Endothelial cell of umbilical vein (primary cell): ENCODE measurements at regions not wholly inside any gene's neighbourhood (a gene's known extent, or its start where the extent isn't known, plus 50 kb on each side); places are given as distances from the start of the nearest gene placed in this dataset.

ENCODE experiments used
- BruUV-seq: library from RNA; stranded (reverse); fragments of 400-500 nt; replicated peaks from 2 replicates; lab custom pipeline; 2021; lab: Mats Ljungman, UMichigan
- CTCF ChIA-PET: fragments of 300-600, 350-600 bp; sonication (Branson Sonifier 250); formaldehyde crosslinking; loops from one replicate; lab custom pipeline; 2021; ENCODE audit warnings: antibody characterized with exemption, inconsistent platforms; lab: Charles Lee
- POLR2A ChIA-PET: fragments of 300-600, 350-600 bp; sonication (Branson Sonifier 250); formaldehyde crosslinking; loops from one replicate; lab custom pipeline; 2021; ENCODE audit warnings: antibody characterized with exemption, inconsistent platforms; lab: Charles Lee
- DNase-seq: peaks from one replicate; pipeline ENCODE4 v3.0.0-alpha.2; 2011; ENCODE audit warnings: low read depth, low spot score
- FAIRE-seq: peaks from 2 replicates; lab custom pipeline; 2011; peaks lifted over from hg19 to GRCh38; lab: Jason Lieb, UNC
- H2AFZ ChIP-seq: 2 replicates; pipeline ENCODE4 v1.6.0; 2012; ENCODE audit warnings: low read depth, low read length, control low read depth, inconsistent platforms
- H3K27ac ChIP-seq: 2 replicates; pipeline ENCODE4 v1.5.1; 2011; ENCODE audit warnings: low read depth, mild to moderate bottlenecking, control low read depth, low read length, moderate library complexity; ENCODE audit not compliant: insufficient read depth
- H3K27me3 ChIP-seq, 2 experiments: 2 replicates each; pipeline versions ENCODE4 v1.6.0 to v1.6.1; 2011; ENCODE audit warnings: low read length in 2 of 2, mixed read lengths in 1 of 2; ENCODE audit not compliant: control insufficient read depth in 2 of 2, insufficient read depth in 2 of 2
- H3K36me3 ChIP-seq, 2 experiments: 2 replicates in 1 of 2; 3 replicates in 1 of 2; pipeline ENCODE4 v1.5.1; 2011; ENCODE audit warnings: low read length in 2 of 2, mild to moderate bottlenecking in 1 of 2, moderate library complexity in 1 of 2; ENCODE audit not compliant: control insufficient read depth in 2 of 2, insufficient read depth in 2 of 2; ENCODE audit errors: extremely low read depth in 1 of 2
- H3K4me1 ChIP-seq: 3 replicates; pipeline ENCODE4 v1.5.1; 2011; ENCODE audit warnings: mild to moderate bottlenecking, low read length; ENCODE audit not compliant: control insufficient read depth, insufficient read depth; ENCODE audit errors: extremely low read depth
- H3K4me2 ChIP-seq: 2 replicates; pipeline ENCODE4 v1.6.1; 2011; ENCODE audit warnings: low read length, control low read depth, mixed read lengths; ENCODE audit not compliant: insufficient read depth
- H3K4me3 ChIP-seq, 3 experiments: fragments of 200-600 bp in 1 of 3; sonication (generic), shearing (Covaris generic) in 1 of 3; replicated peaks in 1 of 3; 2 replicates each; pipeline ENCODE4 v1.5.1; 2011 to 2016; ENCODE audit warnings: control low read depth in 3 of 3, low read length in 3 of 3, mild to moderate bottlenecking in 2 of 3, inconsistent platforms in 1 of 3, low read depth in 1 of 3, moderate library complexity in 1 of 3; ENCODE audit not compliant: insufficient read depth in 1 of 3
- H3K79me2 ChIP-seq: 2 replicates; pipeline ENCODE4 v1.6.0; 2012; ENCODE audit warnings: low read length, inconsistent platforms; ENCODE audit not compliant: control insufficient read depth, insufficient read depth
- H3K9ac ChIP-seq: replicated peaks from 2 replicates; pipeline ENCODE3; 2011; ENCODE audit warnings: low read length, control low read depth; ENCODE audit not compliant: insufficient read depth; ENCODE audit errors: extremely low read depth
- H3K9me1 ChIP-seq: replicated peaks from 3 replicates; pipeline ENCODE4 v1.6.0; 2011; ENCODE audit warnings: mild to moderate bottlenecking, low read length; ENCODE audit not compliant: control insufficient read depth, insufficient read depth; ENCODE audit errors: extremely low read depth
- H3K9me3 ChIP-seq: replicated peaks from 2 replicates; pipeline ENCODE4 v1.5.1; 2012; ENCODE audit warnings: low read length, inconsistent platforms; ENCODE audit not compliant: control insufficient read depth, insufficient read depth
- H4K20me1 ChIP-seq: replicated peaks from 2 replicates; pipeline ENCODE3; 2011; ENCODE audit warnings: mild to moderate bottlenecking, low read length; ENCODE audit not compliant: control insufficient read depth, insufficient read depth; ENCODE audit errors: extremely low read depth
- EZH2 ChIP-seq: IDR thresholded peaks from 2 replicates; pipeline ENCODE4 v1.6.1; 2012; ENCODE audit warnings: borderline replicate concordance, low read depth, mild to moderate bottlenecking, moderate library complexity, low read length, inconsistent platforms; ENCODE audit not compliant: severe bottlenecking
- FOS ChIP-seq: IDR thresholded peaks from 2 replicates; pipeline ENCODE4 v1.6.1; 2011; ENCODE audit warnings: mild to moderate bottlenecking, low read length, moderate library complexity, borderline replicate concordance; ENCODE audit not compliant: insufficient read depth
- GATA2 ChIP-seq: IDR thresholded peaks from 2 replicates; pipeline ENCODE4 v1.7.0; 2011; ENCODE audit warnings: low read depth, mild to moderate bottlenecking, moderate library complexity, mixed read lengths, low read length; ENCODE audit not compliant: insufficient read length, insufficient read depth
- JUN ChIP-seq: IDR thresholded peaks from 2 replicates; pipeline ENCODE4 v1.6.1; 2011; ENCODE audit warnings: borderline replicate concordance, low read depth; ENCODE audit not compliant: insufficient read length, insufficient read depth
- MYC ChIP-seq: IDR thresholded peaks from one replicate; pipeline ENCODE4 v1.6.1; 2011; ENCODE audit warnings: mild to moderate bottlenecking, low read depth, low read length
- POLR2A ChIP-seq: IDR thresholded peaks from 2 replicates; pipeline ENCODE4 v1.6.1; 2012; ENCODE audit warnings: low read depth, mild to moderate bottlenecking, control low read depth, low read length
- POLR2AphosphoS5 ChIP-seq: IDR thresholded peaks from 2 replicates; pipeline ENCODE4 v1.6.1; 2012; ENCODE audit warnings: low read depth, mild to moderate bottlenecking, control low read depth, low read length, moderate library complexity; ENCODE audit not compliant: insufficient read depth
- dilution Hi-C: fragments of 300-500 bp; cut with MboI; formaldehyde crosslinking; loops from one replicate; pipeline ENCODE4 v1.15.0; 2019; ENCODE audit warnings: low sequenced_read_pairs; ENCODE audit not compliant: extremely low pct_ligation_motif_present
- intact Hi-C: fragments of 100-400 bp; cut with micrococcal nuclease; formaldehyde crosslinking; loops from one replicate; pipeline ENCODE4 v1.10.0; 2022
- TF ChIP-seq, protein P1 (sequence below), 2 donors: IDR thresholded peaks; 1 replicate in 1 of 2; 2 replicates in 1 of 2; pipeline ENCODE4 v1.5.1; 2011; ENCODE audit warnings: low read length in 2 of 2, mild to moderate bottlenecking in 2 of 2, moderate library complexity in 2 of 2, control low read depth in 1 of 2, inconsistent platforms in 1 of 2, low read depth in 1 of 2; ENCODE audit not compliant: insufficient read depth in 1 of 2; ENCODE audit errors: extremely low read depth in 1 of 2
- TF ChIP-seq, protein P2 (sequence below): IDR thresholded peaks from 2 replicates; pipeline ENCODE4 v1.6.1; 2011; ENCODE audit not compliant: insufficient read depth, insufficient read length

DNA sequence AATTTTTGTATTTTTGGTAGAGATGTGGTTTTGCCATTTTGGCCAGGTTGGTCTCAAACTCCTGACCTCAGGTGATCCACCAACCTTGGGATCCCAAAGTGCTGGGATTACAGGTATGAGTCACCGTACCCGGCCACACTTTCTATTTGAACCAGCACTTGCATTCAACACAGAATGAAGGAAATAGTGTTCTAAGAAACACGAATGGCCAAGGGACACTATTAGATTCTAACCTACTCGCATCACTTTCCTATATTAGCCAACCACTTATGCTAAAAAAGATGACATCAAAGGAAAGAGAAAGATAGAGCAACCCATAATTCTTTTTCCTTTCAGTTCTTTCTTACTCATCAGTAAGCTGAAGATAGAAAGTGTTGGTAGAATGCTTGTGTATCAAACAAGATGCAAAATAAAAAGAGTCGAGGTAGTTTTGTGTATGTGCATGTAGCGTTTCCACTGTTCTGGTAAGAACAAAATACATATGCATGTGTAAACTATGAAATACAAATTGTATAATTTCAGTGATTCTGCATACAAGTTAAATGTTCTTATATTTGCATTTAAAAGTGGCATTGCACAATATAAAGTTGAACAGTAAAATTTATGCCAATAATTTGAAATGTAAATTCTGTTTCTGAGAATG, 247.6 kb downstream of the CDCA7 start:
- POLR2A ChIA-PET, result no interaction called here
- no peak for TF ChIP-seq GATA2
- TF ChIP-seq, protein P1, sequence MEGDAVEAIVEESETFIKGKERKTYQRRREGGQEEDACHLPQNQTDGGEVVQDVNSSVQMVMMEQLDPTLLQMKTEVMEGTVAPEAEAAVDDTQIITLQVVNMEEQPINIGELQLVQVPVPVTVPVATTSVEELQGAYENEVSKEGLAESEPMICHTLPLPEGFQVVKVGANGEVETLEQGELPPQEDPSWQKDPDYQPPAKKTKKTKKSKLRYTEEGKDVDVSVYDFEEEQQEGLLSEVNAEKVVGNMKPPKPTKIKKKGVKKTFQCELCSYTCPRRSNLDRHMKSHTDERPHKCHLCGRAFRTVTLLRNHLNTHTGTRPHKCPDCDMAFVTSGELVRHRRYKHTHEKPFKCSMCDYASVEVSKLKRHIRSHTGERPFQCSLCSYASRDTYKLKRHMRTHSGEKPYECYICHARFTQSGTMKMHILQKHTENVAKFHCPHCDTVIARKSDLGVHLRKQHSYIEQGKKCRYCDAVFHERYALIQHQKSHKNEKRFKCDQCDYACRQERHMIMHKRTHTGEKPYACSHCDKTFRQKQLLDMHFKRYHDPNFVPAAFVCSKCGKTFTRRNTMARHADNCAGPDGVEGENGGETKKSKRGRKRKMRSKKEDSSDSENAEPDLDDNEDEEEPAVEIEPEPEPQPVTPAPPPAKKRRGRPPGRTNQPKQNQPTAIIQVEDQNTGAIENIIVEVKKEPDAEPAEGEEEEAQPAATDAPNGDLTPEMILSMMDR (IDR thresholded peaks at IDR 0.05; ENCODE audit: extremely low read depth in 1 of 2, insufficient read depth in 1 of 2, low read depth in 1 of 2, low read length in 2 of 2), result no peak
- TF ChIP-seq JUN, result no peak
- TF ChIP-seq, protein P2, sequence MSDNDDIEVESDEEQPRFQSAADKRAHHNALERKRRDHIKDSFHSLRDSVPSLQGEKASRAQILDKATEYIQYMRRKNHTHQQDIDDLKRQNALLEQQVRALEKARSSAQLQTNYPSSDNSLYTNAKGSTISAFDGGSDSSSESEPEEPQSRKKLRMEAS, result no peak
- TF ChIP-seq MYC, result no peak
- no peak for TF ChIP-seq EZH2
- no peak for TF ChIP-seq FOS
- TF ChIP-seq POLR2AphosphoS5, result no peak
- no peak for TF ChIP-seq POLR2A
- Histone ChIP-seq H2AFZ (no peak overlapping the region), H3K9ac (no peak overlapping the region), H3K4me1 (no peaks in the 10 kb centered on the region), H3K4me2 (no peak overlapping the region), H4K20me1 (no peaks in the 10 kb centered on the region), H3K79me2 (no peaks in the 10 kb centered on the region), H3K27me3 (peaks cover 0 to 2% of the 10 kb centered on the region in 2 experiments), H3K9me3 (no peaks in the 10 kb centered on the region), H3K27ac (no peak overlapping the region), H3K36me3 (no peaks in the 10 kb centered on the region), H3K4me3 (no peak overlapping the region), H3K9me1 (no peaks in the 10 kb centered on the region)
- BruUV-seq, result no TSS peak
- intact Hi-C loops (no loop called here), dilution Hi-C loops (no loop called here)
- no peak for DNase-seq
- CTCF ChIA-PET, result no interaction called here
- FAIRE-seq, result no peak
